Activated CD4-positive, alpha-beta T cell treated with anti-CD3 and anti-CD28 coated beads, Interleukin-2, Interleukin-4, amounts not matched to agents 100 ng/mL and 50 ng/mL, durations not matched to agents 16 hours and 8 hours (primary cell): ENCODE measurements at regions not wholly inside any gene's neighbourhood (a gene's known extent, or its start where the extent isn't known, plus 50 kb on each side); places are given as distances from the start of the nearest gene placed in this dataset.

Source experiments
- DNase-seq: peaks from one replicate; pipeline ENCODE4 v3.0.0-alpha.2; 2020; ENCODE audit warnings: low spot score

DNA sequence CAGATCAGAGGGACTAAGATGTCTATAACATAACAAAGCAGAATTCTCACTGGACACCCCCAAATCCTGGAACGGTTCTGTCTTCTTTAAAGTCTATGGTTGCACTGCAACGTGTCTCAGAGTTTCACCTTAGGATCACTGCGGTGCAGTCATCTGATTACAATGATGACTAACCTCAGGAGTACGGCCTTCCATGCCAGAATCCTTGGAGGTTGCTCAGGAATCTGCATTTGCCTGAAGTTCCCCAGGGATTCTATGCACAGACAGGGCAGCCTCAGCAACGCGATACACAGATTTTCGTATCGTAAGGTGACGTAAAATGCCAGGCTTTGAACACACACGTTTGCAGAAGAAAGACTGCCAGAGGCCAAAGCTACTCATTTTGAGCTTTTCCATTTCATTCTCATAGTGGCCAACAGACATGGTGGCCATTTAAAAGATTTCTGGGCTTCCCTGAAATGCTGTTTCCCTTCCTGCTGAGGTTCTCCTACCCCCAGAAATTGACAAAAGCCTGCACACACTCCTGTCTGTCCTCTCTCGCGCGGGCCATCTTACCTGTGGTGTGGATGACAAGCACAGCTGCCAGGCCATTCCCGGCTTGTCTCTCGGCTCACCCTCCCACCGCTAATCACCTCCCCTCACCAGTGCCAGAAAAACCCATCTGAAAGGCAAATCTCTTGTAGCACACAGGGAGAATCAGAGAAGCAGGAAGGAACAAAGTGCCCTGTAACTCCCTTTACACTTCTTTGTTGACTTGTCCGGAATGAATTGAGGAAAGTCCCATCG is 148.8 kb downstream of the ACKR3 start:
- DNase-seq, result no peak

DNA sequence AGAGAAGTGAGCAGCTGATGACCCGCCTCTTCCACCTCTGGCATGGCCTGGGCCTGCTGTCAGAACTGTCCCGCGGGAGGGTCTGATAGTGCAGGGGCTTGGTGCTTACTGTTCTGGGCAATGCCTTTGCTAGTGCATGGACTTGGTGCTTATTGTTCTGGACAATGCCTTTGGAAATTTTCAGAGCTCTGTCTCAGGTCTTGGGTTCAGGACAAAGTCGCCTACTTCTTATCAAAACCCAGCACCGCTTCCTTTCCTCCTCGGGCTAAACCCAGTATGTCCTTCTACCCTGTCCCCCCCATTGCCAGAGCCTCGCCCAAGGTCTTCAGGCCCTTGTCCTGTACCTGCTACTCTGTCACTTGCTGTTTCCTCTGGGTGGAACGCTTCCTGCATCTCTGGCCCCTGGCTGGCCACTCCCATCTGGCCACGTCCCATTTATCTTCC is 149.6 kb downstream of the ACKR3 start:
- DNase-seq, result no peak

DNA sequence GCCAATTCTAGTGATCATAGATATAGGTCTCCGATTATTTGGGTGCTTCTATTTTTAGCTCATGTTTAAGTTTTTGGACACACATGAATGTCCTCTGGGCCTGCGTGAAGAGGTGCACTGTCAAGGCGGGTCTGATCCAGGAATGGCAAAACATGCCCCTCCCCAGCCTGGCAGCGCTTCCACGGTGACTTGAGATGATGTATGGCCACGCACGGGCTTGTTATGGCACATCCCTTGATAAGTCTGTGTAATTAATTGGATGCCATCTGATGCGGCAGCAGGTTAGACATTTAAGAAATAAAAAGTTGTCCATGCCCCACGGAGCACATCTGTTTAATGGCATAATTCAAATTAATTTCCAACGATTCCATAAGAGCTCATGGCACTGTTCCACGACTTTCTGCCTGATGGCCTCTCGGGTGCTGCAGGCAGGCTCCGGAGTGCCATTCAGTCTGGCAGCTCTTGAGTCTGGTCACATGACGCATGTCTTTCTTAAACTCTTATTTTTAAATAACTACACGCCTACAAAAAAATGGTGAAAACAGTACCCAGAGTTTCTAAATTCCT is 151.4 kb downstream of the ACKR3 start:
- DNase-seq, result no peak

DNA sequence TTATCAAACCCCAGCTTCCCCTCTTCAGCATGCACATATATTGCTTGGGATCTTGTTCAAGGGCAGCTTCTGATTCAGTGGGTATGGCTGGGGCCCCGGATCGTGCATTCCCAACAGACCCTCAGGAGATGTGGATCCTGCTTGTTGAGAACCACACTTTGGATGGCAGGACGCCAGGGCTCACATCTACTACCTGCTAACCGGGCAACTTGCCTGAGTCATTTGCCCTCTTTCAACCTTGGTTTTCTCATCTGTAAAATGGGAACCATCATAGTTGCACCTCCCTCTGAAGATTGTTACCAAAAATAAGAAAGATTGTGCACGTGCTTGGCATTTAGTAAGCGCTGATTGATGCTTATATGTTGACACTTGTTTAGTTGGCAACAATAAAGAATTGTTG is 154.6 kb downstream of the ACKR3 start:
- no peak for DNase-seq

DNA sequence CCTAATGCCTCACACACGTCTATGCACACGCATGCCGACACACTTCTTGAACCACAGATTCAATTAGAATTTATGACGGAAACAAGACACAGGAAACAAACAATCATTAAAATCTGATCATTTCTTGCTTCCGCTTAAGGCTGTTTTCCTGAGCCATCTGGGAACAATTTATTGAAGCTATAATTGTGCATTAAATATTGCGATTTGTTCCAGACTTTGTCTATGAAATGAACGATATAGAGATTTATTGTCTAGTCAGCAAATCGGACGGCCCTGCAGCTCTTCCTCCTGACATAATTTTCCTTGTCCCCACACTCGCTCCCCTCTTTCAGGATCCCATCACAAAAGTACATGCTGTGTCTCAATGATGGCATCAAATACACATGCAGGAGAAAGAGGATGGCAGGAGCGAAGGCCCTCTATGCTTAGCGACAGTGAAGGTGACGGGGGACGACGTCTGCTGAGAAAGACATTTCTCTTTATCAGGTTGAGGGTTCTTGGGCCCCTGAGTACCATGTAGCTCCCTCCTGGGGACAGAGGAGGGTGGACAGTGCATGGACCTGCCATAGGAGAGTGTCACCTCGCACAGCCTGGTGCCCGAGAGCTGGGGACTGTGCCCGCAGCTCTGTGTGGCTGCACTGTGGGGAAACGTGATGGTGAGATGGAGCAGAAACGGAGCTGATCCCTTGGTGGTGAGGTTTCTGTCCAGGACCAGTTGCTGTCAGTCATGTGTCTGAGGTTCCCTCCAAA is 157.3 kb downstream of the ACKR3 start:
- DNase-seq, result no peak

DNA sequence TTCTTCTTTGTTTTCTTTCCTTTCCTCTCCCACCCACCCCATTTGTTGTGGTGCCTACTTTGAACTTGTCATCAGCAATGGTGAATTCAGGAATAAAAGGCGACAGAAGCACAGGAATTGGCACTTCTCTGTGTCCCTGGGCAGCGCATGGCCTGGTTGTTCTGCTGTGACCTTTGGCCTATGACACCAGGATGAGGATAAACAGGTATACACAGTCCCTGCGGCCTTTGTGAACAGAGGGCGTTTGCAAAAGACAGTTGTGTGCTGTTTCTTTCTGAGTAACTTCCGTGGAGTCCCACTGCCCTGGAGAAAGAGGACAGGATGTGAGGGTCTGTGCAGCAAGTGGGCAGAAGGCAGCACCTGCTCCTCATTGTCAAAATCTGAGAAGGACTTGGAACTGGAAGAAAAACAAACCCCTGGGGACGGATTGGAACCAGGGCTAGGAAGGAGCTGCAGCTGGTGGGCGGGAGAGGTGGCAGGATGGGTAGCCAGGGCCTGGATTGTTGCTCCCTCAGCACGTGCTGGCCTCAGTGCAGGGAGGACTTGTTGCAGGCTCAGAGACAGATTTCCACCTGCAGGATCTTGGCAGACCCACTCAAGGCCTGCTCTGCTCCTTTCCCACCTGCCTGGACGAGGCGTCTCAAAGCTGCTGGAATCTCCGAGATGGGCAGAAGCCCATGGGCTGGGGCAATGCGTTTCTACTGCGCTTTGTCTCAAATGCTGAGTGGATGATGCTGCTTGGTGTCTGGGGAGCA is 159.5 kb downstream of the ACKR3 start:
- DNase-seq, result no peak

DNA sequence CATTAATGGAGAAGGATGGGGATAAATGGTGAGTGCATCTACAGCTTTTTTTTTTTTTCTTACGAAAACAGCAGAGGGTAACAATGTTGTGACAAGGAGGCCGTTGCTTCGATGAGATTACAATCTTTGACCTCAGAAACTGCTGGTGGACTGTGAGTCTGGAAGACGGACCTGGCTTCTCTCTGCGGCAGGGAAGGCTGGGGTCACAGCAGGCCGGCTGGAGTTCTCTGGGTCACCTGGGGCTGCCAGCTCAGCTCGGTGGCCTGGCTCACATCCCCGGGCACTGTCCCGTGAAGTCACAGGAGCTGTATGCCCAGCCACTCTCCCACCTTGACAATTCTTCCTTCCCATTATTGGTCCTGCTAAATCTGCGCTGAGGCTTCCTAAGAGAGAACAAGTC is 160.8 kb downstream of the ACKR3 start:
- DNase-seq, result no peak

DNA sequence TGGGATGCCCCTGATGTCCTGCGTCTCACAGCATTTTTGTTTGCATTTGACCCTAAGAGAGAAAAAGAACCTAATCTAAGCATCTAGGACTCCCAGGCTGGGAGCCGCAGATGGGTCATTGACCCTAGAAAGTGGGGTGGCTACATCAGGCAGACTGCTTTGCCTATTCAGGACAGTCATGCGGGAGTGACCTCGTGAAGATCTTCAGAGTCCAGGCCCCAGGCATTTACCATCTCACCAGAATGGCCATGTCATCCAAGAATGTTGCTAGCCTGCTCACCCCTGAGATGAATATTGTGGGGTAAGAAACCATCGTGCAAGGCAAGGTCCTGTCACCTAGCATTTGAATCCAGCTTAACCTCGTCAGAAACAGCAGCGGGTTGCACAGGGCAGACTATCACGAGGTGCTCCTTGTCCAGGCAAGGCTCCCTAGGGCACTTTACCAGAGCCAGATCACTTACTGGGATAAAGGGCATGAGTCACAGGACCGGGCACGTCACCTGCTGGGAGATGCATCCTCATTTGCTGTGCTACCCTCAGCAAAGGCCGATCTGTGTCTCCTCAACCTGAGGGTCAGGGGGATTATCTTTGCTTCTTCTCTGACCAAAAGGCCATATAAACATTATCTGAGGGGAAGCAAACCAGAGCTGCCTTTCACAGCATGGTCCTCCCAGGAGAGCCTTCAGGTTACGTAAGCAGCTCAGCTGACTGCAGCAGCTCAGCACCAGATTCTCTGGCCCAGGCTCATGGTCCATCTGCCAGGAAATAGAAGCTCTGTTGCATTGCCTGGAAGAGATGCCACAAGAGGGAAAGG is 162.3 kb downstream of the ACKR3 start:
- no peak for DNase-seq

DNA sequence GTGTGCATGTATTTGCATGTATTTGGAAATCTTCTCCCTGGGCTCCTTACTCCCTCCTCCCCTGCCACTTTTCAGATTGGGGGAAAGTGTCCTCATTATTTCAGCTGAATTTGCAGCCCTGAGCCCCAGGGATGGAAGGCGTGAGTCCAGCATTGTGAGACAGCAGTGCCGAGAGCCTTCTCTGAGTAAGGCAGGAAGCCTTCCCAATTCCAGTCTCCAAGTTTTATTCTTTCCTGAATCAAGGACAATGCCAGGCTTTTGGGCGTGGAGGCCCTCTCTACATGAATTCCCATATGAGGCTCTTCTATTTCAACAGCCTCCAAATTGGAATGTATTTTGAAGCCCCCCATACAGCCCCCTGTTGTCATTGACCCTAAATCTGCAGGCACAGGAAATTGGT is 163.5 kb downstream of the ACKR3 start:
- DNase-seq, result no peak

DNA sequence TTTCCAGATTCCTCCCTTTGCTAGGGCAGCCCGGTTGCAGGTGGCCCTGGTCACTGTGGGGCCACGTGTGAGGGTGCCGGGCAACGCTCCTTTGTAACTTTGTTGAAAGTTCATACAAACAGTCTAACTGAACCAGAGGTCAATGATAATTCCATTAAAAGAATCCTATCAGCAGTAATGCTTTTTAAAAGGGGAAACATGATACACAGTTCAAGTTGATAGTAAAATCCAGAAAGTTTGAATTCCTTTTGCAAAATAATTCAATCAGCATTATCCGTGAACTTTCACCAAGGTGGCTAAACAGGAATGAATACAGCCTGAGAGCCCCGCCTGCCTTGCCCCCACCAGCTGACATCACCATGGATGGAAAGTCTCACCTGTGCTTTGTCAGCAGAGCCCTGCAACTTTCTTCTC is 166.2 kb downstream of the ACKR3 start:
- no peak for DNase-seq

DNA sequence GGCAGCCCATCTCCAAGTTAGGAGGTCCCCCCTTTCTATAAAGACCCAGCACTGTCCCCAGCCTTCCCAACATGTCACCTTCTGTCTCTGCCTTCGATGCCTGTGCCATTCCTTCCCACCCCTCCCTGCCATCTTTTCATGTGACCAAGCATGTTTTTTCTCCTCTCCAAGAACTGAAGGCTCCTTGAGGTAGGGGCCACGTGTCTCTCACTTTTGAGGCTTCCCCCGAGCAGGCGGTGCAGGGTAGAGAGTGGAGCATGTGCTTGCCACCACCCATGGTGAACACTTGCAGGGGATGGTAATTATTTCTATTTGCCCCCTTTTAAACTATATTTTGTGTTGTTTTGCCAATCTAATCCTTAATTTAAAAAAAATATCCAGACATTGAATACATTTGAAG is 168.4 kb downstream of the ACKR3 start:
- DNase-seq, result no peak

DNA sequence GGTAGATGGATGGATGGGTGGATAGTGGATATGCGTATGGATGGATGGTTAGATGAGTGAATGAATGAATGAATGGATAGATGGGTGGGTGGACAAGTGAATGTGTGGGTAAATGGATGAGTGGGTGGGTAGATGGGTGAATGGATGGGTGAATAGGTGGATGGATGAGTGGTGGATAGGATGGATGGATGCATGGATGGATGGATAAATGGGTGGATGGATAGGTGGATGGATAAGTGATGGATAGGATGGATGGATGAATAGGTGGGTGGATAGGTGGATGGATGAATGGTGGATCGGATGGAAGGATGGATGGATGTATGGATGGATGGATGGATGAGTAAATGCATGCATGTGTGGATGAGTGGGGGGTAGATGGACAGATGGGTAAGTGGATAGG is 169.3 kb downstream of the ACKR3 start:
- no peak for DNase-seq

DNA sequence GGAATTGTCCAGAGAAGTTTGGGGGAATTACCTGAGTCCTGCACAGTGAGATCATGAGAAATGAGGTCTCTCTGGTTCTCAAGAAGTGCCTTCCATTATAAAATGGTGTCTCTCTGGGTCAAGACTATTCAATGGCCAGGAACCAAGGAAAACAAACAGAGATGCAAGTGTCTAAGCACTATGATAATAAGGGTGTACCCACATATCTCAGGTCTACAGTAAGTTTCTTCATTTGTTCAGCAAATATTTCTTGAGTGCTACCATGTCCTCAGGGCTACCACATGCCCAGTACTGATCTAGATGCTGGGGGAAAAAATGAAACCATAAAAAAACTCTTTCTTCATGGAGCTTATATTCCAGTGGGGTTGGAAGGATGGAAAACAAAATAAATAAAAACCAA is 170.0 kb downstream of the ACKR3 start:
- DNase-seq, result no peak

DNA sequence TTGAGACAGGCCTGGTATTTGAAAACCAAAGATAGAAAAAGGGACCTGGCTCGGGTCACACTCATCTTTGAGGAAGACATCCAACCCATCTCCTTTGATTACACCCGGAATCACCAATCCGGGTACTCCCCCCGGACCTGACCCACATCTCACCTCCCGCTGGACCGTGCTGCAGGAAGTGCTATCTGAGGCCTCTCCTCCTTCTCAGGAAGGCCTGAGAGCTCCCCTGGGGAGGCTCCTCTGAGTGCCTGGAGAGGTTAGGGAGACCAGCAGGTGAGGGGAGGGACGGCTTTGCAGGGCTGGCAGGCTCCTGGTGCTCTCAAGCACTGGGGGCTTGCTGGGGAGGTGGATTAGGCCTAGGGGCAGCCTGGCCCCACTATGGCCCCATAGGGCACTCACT is 170.9 kb downstream of the ACKR3 start:
- DNase-seq, result no peak

DNA sequence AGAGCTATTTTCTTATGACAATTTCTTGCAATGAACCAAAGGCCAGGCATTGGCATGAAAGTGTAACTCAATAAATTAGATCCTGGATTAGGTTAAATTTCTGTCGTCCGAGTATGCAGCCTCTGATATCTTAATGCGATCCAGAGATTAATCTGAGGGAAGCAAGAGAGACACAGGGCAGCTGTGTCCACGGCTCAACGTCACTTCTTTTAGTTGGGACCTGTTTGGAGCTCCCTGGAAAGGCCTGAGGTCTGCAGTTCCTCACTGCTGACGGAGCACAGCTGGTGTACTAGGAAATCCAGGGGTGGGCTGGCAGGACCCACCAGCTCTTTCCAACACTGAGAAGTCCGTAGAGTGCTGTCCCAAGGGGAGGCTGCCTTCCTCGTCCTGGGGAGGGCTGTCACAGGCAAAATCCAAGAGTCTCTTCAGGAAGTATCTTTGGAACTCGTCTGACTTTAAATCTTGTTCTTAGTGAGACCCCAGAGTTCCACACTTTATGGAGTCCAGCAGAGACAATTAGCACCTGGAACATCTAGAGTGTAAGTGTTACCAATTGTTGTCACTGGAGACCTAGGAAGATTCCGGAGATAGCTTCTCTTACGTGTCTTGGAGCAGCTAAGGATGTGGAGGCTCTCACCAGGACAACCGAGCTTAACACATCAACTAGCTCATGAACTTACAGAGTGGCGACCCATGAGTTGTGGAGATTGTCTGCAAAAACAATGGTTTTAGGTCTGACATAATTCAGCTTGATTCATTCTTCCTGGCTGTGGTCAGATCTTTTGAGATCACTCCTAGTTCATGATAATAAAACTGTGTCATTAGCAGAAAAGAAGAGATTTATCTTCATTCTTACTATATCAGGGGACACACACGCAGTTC is 173.7 kb downstream of the ACKR3 start:
- DNase-seq, result no peak

DNA sequence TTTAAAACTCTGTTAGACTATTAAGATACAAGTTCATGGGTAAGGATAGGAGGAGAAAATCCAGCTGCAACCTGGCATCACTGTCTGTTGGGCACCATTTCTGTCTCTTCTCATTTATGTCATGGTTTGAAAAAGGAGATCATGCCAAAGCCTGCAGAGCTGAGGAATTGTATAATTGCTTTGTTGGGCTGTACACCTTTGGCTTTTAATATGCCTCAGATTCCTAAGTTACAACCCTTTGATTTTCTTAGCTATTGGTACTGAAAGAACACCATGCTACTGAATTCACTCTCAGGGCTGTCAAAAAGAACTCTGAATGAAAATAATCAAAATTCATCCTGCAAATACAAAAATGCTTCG is 174.3 kb downstream of the ACKR3 start:
- DNase-seq, result no peak

DNA sequence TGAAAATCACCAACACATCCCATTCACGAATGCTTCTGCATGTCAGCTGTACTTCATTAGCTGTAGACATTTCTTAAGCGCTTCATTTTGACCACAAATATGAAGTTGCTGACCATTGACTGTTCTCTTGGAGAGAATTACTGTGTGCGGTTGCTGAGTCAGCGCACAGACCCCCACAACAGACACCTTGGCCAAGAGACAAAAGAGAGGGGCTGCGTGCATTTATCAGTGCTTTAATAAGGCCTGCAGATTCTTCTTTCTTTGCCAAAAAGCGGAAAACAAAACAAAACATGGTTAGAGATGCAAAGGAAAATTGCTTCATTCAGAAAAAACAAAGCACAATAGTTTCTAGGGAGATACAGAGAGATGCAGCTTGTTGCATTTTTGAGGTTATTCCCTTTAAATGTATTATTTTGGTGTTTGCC is 174.7 kb downstream of the ACKR3 start:
- no peak for DNase-seq

DNA sequence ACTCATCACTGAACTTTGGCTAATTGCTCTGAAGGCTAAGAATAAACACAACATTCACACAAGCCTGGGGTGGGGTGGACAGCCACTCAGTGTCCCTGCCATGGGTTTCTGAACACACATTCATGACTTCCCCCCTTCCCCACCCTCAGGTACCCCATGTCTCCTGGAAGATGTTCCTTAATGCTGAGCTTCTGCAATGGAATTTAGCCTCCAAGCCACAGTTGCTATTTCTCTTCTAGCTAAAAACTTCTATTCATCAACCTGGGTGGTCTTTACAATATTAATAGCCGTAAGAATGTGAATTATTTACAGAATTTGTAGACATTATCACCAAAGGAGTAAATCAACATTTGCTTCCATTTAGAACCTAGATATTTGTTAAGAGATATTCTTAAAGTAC is 175.1 kb downstream of the ACKR3 start:
- no peak for DNase-seq

DNA sequence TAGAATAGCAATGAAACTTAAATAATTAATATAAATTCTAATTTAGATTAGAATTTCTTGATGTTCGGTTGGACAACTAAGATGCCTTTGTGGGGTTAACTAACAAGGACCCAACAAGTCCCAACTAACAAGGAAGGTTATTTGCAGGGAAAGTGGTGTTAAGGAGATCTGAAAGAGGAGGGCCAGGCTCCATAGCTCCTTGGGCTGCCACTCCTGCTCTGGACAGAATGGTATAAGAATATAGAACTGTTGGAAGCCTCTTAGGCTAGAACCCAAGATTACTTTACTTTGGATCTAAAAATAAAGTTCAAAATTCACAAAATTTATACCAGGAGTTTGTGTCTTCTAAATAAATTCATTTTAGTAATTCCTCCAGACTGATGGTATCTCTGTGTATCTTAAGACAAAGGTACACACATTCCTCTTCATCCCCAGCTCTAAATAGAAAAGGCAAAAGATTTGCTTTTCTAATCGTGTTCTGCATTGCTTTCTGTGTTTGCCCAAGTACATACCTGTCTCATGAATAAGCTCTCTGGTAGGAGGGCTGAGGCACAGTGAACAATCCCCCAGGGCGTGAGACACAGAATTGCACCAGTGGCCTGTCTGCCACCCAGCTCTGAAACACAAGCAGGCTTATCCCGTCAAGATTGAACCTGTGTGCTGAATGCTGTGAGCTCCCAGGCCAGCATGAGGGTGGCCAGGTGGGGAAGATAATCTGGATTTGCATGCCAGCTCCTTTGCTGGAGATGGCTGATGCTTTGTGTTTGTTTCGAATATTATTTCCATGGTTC is 176.0 kb downstream of the ACKR3 start:
- DNase-seq, result no peak

DNA sequence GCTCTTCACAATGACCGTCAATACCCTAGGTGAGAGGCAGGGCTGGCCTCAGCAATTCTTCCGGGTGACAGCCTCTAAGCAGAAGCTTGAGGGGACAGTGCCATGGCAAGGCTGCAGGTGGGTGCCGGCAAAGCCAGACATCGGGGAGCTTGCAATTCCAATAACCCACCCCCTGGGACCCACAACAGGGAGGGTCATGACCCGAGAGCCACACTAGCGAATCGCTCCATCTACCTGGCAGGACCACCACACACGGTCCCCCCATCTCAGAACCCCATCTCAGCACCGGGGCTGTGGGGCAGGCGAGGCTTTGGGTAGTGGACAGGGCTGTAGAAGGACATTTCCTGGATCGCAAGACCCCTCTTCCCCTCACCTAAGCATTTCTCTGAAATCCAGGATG is 177.2 kb downstream of the ACKR3 start:
- no peak for DNase-seq
